ENCODE measurements at regions not wholly inside any gene's neighbourhood (a gene's known extent, or its start where the extent isn't known, plus 50 kb on each side); places are given as distances from the start of the nearest gene placed in this dataset.

GRCh38 chr2:17311771-17312511, 206.3 kb downstream of the RAD51AP2 start:
- no peak for DNase-seq (ENCODE audit: low read depth)
- no peak overlapping the region for H3K4me3 ChIP-seq (ENCODE audit: low read depth, low read length)

GRCh38 chr2:17311106-17311619, 207.1 kb downstream of the RAD51AP2 start:
- no peak overlapping the region for H3K4me3 ChIP-seq (ENCODE audit: low read depth, low read length)
- no peak for DNase-seq (ENCODE audit: low read depth)

DNA sequence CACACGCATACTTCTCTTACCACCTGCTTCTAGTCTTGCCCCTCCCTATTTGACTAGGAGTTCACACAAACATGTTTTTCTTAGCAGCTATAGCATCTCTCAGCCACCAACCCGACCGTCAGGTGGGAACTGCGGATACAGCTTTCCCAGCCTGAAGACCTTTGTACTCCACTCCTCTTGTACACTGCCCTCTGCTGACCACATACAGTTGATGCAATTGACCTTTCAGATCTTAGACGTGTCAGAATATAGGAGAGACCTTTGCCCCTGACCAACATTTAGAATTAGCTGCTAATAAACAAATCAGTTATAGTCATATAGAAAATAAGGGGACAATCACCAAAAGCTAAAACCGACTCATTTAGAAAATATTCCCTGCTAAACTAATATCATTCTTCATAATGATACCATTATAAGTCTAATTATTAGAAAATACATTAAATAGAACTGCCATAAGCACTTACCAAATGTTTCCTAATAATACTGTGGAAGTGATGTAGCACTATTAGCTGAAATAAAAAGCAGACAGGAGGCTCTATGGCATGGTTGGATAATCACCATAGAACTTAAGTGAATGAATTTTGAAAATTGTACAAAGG, 208.4 kb downstream of the RAD51AP2 start:
- H3K4me3 ChIP-seq (ENCODE audit: low read depth, low read length) = no peak overlapping the region
- no peak for DNase-seq (ENCODE audit: low read depth)

DNA sequence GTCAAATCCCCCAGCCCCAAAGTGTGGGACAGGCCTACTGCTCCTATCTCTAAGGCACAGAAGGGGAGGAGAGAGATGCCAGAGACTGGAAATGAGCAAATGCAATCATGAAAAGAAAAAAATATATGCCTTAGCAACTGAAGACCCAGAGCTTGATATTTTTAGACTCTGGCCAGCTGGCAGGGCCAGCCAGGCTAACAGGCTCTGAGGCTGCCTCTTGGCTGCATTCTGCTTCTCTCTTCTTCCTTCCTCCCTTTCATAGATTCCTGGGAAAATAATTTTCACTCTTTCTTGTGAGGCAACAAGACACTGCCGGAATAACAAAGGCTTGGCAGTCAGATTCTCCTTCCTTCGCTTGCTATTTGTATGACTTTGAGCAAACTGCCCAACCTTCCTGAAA, 209.1 kb downstream of the RAD51AP2 start:
- no peak for DNase-seq (ENCODE audit: low read depth)

DNA sequence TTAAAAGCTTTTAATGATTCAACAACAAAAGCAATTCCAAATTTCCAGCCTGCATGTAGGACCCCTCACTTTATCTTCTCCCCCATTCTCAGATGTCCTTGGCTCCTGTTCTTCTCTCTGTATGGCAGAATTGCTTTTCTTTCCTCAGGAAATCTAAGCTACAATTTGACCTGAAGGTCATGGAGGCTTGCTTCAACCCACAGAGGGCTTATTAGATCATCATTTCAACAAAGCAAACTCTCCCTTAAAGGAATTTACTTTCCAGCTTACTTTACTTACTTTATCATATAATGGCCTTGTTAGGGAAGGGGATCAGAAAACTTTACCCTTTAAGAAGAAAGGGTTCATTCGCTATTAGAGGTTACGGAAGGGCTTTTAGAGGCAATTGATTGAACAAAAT, 211.5 kb downstream of the RAD51AP2 start:
- no peak overlapping the region for H3K4me3 ChIP-seq (ENCODE audit: low read depth, low read length)
- DNase-seq (ENCODE audit: low read depth) = no peak

More for the DNA sequence above, 209.1 kb downstream of the RAD51AP2 start:
- H3K4me3 ChIP-seq (ENCODE audit: low read depth, low read length) = no peak overlapping the region

GRCh38 chr2:17306219-17306618, 212.0 kb downstream of the RAD51AP2 start:
- H3K4me3 ChIP-seq (ENCODE audit: low read depth, low read length) = no peak overlapping the region
- DNase-seq (ENCODE audit: low read depth) = no peak

DNA sequence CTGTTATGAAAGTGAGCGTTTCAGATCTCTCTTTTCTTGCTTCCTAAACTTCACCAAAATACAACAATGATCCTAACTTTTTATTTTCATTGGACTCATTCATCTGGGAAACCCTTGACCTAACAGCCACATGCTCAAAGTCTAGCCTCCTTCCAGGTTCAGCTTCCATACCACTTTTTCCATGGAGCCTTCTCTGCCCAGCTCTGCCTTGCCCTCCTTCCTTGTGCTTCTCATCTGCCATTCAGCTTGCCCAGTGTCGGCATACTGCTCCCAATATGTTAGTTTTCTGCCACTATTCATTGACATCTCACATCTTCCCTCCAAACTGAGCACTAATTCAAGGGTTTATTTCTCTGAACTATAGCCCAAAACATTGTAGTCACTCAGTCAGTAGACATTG, 214.7 kb downstream of the RAD51AP2 start:
- DNase-seq (ENCODE audit: low read depth) = no peak
- no peak overlapping the region for H3K4me3 ChIP-seq (ENCODE audit: low read depth, low read length)

DNA sequence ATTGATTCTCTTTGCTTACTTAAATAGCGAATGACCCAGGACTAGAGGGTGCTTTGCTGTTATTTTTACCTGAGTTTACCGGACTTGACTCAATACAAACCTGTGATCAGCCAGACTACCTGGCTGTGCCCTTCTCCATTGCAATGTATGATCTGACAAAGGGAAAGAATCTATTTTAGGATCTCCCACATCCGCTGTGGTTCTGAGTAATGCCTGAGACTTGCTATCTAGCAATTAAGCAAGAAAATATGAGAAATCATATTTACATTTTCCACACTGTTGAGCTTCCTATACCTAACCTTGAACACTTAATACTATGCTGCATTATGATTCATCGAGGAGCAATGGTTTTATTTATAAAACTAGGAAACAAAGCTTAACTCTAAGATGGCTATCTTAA, 215.2 kb downstream of the RAD51AP2 start:
- no peak overlapping the region for H3K4me3 ChIP-seq (ENCODE audit: low read depth, low read length)
- DNase-seq (ENCODE audit: low read depth) = no peak

DNA sequence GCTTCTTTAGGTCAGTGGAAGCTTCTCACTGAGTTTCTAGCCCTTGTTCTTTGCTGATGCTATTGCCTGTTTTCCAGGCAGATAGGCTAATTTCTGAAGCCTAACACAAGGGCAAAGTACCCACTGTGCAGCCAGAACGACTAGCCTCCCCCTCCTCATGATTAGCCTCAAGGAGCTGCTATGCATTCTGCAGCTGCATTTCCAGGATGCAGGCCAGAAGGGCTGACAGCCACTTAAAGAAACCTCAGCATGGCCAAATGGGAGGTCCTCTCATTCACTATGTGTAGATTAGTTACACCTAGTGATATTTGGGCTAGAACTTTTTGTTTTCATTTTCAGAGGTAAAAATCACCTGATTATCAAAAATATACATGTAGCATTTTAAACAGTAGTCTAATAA, 216.0 kb downstream of the RAD51AP2 start:
- DNase-seq (ENCODE audit: low read depth) = no peak
- H3K4me3 ChIP-seq (ENCODE audit: low read depth, low read length) = no peak overlapping the region

DNA sequence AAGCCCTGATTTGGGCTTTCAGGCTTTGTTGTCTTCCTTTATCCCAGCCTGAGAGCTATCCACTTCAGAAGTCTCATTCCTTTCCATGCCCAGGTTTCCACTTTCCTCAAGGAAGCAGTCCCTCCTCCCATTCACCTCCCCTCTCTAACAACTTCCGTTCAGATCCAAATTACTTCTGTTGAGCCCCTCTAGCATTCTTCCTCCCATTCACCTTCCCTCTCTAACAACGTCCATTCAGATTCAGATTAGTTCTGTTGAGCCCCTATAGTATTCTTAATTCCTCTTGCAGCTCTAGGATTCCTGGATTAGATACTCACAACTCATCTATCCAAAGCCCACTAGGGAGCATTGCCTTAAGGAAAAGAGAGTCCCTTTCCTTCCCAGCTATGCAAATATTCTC, 216.8 kb downstream of the RAD51AP2 start:
- no peak overlapping the region for H3K4me3 ChIP-seq (ENCODE audit: low read depth, low read length)
- DNase-seq (ENCODE audit: low read depth) = no peak

- peak; percentile 59 for DNase-seq (ENCODE audit: low read depth)
- no peak overlapping the region for H3K4me3 ChIP-seq (ENCODE audit: low read depth, low read length)
Observed at GRCh38 chr2:17299891-17300540, 218.2 kb downstream of the RAD51AP2 start.

DNA sequence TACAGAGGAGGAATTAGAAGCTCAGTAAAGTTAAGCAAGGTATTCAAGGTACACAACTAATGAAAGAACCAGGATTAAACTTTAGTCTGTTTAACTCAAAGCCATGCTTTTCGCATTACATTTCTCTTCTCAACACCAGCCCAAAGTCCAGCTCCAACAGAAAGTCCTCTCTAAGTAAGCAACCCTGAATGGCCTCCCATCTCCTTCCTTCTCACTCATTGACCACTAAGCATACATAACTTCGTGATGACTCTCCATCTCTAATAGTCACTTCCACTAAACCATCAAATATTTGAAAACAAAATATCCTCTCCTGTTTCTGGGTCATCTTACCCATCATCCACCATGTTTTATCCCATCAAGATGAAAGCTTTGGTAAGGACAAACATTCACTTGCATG, 219.8 kb downstream of the RAD51AP2 start:
- DNase-seq (ENCODE audit: low read depth) = no peak
- H3K4me3 ChIP-seq (ENCODE audit: low read depth, low read length) = no peak overlapping the region

DNA sequence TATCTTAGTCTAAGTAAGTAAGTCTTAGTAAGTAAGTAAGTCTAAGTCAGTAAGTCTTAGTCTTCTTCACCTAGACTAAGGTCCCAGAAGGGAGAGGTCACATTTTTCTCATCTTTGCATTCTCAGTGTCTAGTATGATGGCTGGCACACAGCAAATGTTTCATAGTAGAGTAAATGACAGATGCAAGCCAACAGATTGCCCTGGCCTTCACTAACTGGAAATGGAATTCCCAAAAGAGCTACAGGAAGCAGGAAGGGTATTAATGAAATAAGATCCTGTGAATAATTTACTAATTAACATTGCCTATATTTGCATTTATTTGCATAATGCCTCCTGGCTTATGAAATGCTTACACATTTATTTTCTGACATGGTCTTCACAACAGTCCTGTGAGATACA, 221.6 kb downstream of the RAD51AP2 start:
- DNase-seq (ENCODE audit: low read depth) = no peak
- H3K4me3 ChIP-seq (ENCODE audit: low read depth, low read length) = no peak overlapping the region

DNA sequence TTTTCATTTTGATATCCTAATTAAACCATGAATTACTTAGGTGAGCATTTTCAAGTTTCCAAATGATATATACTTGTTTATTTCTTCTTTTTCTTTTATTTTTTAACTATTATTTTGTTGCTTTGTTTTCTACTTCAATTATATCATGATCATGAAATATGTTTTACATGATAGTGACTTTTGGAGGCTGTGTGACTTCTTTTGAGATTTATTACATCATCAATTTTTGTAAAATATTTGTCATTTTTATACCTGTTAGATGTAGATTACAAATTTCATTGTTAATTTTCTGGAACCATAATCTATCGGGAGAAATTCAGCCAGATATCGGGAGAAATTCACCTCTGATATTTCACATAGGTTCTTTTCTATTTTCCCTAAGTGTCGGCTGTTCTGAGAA, 228.6 kb downstream of the RAD51AP2 start:
- H3K4me3 ChIP-seq (ENCODE audit: low read depth, low read length) = no peak overlapping the region
- no peak for DNase-seq (ENCODE audit: low read depth)

- no peak for DNase-seq (ENCODE audit: low read depth)
- no peak overlapping the region for H3K4me3 ChIP-seq (ENCODE audit: low read depth, low read length)
Observed at GRCh38 chr2:17287183-17287582, 231.1 kb downstream of the RAD51AP2 start.

- no peak for DNase-seq (ENCODE audit: low read depth)
- no peak overlapping the region for H3K4me3 ChIP-seq (ENCODE audit: low read depth, low read length)
Observed at GRCh38 chr2:17282826-17283225, 235.4 kb downstream of the RAD51AP2 start.

DNA sequence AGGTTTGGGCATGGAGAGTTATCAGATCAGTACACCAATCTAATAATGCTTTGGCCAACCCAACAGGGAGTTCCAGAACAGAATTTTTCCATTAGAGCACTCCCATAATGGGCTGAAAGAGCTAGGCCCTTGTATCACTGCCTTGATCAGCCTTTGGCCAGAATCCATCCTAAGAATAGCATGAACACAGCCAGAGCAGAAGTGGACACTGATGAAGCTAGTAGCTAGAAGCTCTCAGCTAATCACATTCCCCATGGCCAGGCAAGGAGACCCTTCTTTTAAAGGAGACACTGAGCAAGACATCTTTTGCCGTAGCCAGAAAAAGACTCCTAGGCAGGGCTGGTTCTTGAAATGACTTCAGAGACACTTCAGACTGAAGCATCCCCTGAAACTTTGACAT, 236.0 kb downstream of the RAD51AP2 start:
- no peak overlapping the region for H3K4me3 ChIP-seq (ENCODE audit: low read depth, low read length)
- DNase-seq (ENCODE audit: low read depth) = no peak

GRCh38 chr2:17276220-17276619, 242.0 kb downstream of the RAD51AP2 start:
- no peak for DNase-seq (ENCODE audit: low read depth)
- no peak overlapping the region for H3K4me3 ChIP-seq (ENCODE audit: low read depth, low read length)

- DNase-seq (ENCODE audit: low read depth) = no peak
- no peak overlapping the region for H3K4me3 ChIP-seq (ENCODE audit: low read depth, low read length)
Observed at GRCh38 chr2:17272652-17273525, 245.4 kb downstream of the RAD51AP2 start.

DNA sequence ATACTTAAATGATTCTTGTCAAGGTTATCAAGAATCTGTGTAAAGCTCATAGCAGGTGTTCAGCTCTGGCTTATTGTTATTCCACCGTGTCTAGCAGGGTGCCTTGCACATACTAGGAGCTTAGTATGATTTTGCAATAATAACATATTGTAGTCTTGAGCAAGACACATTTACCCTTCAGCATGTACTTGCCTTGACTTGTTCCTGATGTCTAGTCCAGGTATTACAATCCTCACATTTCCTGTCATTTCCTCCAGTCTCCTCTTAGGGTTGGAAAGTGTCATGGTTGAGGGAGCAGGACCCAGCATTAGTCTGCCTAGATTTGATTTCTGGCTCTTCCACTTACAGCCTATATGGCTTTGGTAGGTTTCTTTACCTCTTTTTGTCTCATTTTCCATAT, 246.1 kb downstream of the RAD51AP2 start:
- H3K4me3 ChIP-seq (ENCODE audit: low read depth, low read length) = no peak overlapping the region
- DNase-seq (ENCODE audit: low read depth) = no peak

All from skeletal muscle cell (primary cell).